GM21529 (cell line): ENCODE measurements at regions not wholly inside any gene's neighbourhood (a gene's known extent, or its start where the extent isn't known, plus 50 kb on each side); places are given as distances from the start of the nearest gene placed in this dataset.

ENCODE experiments used
- ATAC-seq: cut with Tn5 transposase; IDR thresholded peaks from one replicate; pipeline ENCODE4 v1.9.1; 2021; ENCODE audit not compliant: unreplicated experiment

DNA sequence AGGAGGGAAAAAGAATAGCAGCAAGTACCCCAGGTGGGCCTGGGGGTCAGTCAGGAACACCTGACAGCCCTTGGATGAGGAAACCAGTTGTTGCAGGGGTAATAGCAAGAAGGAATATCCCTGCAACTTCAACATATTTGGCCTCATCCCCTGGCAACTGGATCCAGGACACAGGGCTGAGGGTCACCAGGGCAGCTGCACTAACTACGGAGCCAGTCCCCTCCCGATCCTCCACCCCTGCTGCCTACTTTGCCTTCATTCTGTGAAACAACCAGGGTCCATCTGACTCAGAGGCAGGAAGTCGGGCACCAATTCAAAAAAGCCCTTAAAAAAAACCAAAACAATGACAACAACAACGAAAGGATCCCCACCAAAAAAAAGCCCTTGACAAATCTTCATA is 52.9 kb downstream of the FRMPD3 start:
- ATAC-seq: no peak

DNA sequence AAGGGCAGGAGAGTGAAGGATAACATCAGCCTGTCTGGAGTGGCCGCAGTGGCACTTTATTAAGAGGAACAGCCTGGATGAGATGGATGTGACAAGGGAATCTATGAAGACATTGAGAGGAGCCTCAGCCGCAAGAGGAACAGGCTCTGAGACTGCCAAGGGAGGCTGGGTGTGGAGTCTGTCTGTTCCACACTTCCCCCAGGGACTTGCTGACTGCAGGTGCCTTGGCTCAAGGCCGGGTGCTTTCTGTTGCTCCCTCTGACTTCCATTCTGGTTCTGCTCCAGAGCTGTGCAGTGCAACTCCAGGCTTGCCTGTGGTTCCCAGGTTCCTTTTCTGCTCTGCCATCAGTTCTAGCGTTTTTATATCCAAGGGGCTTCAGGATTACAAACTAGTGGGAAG is 54.6 kb downstream of the FRMPD3 start:
- no peak for ATAC-seq

DNA sequence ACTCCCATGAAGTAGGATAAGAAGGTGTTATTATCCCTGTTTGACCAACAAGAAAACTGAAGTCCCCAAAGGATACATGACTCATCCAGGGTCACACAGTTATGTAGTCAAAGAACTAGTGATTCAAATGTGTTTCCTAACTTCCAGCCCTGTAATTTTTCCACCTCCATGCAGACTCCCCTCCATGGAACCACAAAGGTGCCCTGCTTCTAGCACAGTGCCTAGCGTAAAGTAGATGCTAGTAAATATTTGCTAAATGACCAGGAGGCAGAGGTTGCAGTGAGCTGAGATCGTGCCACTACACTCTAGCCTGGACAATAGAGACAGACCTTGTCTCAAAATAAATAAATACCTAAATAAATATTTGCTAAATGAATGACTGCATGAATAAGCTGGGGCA is 55.8 kb downstream of the FRMPD3 start:
- ATAC-seq: no peak

DNA sequence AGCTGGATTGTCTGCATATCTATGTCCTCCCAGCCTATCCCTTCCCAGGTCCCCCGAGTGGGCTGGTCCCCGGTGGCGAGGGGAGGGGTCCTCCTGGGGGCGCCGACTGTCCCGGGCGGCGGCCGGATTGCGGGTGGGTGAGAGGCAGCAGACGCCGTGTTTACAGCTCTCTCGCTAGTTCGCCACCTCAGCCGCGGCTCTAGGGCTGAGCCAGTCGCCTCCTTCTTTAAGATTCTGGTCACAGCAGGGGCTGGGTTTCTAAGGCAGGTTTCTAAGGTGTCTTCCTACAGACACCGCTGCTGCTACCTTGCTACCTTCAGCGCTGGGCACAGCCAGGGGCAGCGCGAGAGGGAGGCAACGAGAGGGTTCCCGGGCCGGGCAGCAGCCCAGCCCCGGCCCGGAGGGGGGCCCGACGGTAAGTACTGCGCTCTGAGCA is 57.2 kb downstream of the FRMPD3 start:
- ATAC-seq: no peak

DNA sequence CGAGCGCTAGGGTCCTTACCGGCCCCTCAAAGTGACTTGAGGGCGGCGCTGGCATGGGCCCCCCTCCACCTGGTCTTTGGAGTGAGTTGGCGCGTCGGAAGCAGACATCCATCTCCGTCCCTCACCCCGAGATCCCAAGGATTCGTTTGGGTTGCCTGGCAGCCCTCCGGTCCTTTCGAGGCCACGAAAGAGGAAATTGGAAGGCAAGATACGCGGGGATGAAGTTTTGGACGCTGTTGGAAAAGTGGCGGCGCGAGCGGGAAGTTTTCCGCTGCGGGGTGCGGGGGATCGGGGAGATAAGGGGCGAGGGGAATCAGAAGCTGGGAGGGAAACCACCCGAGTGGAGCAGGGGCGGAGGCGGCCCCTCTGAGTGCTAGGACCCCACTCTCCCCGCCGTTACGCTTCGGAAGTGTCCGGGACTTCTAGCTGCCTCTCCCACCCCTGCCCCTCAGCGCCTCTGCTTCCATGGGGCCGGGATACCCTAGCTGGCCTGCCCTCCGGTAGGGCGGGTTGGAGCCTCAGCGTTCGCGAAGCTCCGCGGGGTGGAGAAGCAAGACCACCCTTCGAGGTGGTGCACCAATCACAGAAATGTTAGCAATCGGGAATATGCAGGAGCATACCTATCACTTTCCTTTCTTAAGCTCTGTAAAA is 57.8 kb downstream of the FRMPD3 start:
- no peak for ATAC-seq

DNA sequence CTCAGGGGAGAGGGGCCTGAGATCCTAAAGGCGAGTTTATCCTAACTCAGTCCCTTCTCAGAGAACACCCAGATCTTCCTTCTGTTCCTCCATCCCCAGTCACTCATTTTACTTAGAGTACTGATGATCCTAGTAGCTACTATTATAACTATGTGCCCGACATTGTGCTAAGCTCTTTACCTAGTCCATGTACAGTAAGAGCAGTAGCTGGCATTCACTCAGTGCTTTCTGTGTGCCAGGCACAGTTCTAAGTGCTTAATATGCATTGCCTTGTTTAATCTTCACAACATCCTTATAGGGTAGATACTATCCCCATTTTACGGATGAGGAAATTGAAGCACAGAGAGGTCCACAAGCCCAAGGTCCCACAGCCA is 58.3 kb downstream of the FRMPD3 start:
- no peak for ATAC-seq

DNA sequence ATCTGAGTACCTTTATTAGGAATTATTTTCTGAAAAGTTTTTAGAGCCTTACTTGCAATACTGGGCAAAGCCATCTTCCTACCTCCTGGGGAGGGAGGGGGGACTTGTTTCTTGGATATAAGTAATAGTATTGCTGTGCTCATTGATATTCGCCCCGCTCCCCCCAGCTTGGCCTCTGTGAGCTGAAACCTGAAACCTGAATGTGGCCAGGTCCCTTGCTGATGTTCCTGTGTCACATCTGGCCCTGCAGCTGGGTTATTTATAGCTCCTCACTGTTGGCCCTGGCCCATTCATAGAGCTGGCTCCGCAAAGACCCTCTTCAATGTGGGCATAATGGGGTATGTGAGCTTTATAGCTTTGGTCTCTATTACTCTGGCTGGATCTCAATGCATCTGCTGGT is 59.5 kb downstream of the FRMPD3 start:
- no peak for ATAC-seq

DNA sequence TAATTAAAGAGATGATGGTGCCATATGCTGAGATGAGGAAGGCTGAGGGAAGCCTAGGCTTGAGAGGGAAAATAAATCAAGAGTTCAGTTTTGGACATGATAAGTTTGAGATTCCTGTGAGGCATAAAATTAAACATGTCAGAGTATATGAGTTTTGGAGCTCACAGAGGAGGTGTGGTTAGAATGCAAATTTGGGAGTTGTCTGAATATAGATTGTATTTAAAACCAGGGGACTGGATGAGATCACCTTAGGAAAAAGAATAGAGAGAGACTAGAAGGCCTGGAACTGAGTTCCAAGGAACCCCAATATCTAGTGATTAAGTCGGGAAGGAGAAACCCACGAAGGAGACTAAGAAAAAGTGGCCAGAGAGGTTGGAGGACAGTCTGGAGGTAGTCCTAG is 65.5 kb downstream of the FRMPD3 start:
- no peak for ATAC-seq

DNA sequence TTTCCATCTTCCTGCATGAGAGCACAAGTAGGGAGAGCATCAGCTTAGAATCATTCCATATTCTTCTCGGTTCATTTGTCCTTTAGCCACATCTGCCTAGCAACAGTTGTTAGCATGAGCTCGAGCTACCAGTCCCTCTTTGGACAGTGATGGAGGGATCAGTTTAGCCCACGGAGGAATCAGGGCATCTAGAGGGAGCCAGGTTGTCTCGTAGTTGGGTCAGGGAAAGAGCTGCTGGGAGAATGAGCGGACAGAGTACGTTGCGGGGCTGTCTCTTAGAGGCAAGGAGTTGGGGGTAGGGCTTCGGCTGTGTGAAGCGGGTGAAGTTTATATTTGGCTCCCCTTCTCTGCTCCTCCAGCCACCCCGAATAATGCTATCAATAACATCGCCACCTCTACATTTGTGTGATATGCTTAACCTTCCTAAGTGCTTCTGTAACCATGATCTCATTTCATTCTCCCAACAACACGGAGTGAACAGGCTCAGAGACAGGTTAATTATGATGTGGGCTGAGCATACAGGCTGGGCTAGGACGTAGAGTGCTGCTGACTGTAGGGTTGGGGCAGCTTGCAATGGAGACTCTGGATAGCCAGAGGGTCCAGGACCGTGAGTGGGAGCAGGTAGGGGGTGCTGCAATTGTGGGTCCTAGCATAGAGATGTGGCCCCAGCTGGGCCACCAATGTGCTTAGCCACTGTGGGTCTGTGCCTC is 72.6 kb downstream of the FRMPD3 start:
- ATAC-seq: no peak

DNA sequence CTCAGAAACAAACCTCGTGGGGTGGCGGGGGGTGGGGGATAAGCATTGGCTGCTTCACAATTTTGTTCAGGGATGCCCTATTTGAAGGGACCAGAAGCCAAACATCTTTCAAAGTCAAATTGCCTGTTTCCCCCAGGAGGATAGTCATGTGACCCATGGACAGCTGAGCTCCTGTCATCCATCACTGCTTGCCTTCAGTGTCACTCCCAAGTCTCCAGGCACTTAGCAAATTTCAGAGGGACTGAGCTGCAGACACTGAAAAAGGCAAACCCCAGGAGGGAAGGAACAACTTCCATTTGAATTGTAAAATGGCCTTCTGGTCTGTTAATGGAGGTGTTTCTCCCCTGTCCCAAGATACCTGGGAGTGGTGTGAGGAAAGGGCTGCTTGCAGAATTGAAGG is 73.4 kb downstream of the FRMPD3 start:
- no peak for ATAC-seq

DNA sequence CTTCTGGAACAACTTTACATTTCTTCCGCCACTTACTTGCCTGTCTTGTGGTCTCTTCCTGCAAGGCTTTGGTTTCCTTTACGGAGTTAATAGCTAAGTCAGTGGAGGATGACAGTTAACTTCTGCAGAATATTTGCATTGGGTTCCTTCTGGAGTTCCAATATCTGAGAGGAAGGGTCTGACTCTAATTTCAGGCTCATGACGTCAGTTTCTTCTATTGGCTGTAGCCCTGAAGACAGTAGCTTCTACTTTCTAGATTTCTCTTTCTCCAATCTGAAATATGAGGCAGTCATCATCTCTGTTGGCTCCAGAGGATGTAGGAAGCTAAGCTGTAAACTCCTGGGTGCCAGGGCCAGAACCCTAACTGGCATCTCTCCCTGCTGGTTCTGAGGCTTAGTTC is 76.7 kb downstream of the FRMPD3 start:
- no peak for ATAC-seq

DNA sequence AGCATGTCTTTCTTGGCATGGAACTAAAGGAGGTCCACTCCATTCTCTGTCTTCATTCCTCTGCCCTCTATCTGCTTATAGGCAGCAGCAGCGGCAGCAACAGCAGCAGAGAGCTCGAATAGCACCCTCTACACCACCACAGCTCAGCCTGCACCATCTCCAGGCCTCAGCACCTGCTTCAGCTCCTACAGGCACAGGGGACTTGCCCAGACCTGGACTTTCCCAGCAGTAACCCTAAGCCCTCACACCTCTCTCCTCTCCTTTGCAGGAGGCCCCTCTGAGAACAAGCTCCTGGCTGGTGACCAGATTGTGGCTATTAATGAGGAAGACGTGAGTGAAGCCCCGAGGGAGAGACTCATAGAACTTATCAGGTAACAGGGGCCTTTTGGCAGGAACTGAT is 80.7 kb downstream of the FRMPD3 start:
- no peak for ATAC-seq

DNA sequence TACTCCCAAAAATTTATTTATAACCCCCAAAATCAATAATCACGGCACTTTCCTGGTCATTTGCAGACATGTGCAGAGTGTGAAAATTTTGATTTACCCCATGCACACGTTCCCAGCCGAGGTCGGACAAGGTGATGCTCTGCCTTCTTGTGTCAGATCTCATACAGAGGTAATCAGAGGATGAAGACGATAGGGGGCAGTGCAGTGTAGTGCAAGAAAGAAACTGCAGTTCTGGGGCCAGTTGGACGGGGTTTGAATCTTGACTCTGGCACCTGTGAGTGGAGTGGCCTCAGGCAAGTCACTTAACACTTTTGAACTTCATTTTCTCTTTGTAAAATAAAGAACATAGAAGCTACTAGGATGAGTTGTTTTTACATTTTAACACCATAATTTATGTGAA is 88.4 kb downstream of the FRMPD3 start:
- ATAC-seq: no peak

DNA sequence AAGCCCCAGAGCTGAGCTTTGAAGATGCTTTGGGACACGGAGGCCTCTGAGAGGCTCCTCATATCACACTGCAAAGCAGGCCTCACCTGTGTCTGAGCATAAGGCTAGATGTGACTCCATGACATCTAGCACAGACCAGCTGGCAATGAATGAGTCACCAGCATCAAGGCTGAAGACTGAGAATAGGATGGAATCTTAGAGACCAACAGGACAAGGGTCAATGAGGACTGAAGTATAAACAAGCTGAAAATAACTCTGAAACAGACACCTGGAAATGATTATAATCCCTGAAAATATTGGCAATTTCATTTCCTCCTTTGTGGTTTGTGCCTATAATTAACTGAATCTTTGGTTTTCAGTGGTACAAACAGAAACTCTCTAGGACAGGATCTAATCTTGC is 87.1 kb upstream of the PRPS1 start:
- no peak for ATAC-seq

DNA sequence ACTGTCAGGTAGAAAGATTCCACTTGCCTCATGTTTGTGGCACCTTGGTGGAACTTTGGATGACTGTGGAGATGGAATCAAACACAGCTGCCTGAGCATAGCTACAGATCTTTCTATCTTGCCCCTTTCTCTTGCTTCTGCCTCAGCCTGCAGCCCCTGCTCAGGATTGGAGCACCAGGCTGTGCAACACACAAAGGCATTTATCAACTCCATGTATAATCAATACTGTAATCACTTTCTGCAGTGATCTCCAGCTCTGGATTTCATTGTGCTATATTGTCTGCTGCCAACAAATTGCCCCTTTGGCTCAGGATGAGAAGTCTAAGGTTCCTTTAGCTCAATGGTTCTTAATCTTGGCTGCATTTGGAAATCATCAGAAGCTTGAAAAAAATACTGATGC is 86.3 kb upstream of the PRPS1 start:
- ATAC-seq: no peak

DNA sequence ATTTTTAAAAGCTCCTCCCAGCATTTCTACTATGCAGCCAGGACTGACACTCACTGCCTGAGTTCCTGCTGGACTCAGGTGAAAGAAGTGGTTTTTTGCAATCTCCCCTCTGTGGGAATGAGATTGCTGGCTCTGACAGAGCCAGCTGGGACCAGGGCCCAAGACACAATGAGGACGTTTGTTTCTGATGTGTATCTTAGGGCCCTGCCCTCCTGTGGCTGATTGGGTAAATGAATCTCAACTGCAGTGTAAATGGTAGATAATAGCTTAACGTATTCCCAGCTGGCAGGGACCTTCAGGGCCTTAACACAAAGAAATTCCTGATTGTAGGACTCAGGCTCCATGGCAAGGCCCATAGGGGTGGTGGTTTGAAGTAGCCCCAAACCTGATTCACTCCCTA is 85.8 kb upstream of the PRPS1 start:
- no peak for ATAC-seq

DNA sequence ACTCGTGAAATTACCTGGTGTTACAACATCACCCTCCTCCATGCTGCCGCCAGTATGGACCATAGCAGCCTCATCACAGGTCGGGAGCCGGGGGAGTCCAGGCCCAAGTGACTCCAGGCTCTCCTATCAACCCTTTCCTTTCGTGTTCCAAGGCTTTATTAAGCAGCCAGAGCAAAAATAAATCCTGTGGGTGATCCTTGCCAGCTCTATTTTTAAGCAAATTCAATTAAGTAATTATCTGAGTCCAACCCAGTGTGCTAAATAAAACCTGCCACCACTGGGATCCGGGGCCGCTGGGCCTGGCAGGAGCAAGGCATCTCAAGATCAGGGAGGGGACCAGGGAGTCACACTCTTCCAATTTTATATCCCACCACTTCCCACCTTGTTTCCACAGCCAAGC is 80.7 kb upstream of the PRPS1 start:
- no peak for ATAC-seq

DNA sequence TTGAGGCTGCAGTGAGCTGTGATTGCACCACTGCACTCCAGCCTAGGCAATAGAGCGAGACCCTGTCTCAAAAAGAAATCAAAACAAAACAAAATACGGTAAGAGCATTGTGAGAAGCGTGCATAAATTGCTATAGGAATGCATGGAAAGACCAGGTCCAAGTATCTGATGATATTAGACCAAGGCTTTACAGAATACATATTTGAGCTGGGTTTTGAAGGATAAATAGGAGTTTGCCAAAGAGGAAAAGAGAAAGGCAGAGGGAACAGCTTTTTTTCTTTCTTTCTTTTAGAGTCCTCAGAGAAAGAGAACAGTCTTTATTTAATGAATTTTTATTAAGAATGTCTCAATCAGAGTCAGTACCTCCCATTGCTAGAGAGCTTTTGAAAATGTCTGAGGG is 79.5 kb upstream of the PRPS1 start:
- ATAC-seq: no peak

DNA sequence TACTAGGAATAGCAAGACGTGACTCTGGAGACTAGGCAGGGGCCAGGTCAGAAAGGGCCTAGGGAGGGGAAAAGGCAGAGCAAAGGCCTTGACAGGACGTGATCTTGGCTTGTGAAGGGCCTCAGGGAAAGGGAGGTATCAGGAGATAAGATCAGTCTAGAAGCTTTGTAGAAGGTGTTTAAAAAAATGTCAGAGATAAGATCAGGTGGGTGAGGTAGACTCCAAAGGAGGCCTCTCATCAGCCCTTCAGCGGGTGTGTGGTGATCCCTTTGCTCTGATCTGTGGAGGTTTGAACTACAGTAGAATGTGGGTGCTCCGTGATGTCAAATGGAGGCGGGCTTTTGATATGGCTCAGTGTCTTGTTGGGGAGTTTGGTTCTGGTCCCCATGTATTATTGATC is 78.8 kb upstream of the PRPS1 start:
- no peak for ATAC-seq

DNA sequence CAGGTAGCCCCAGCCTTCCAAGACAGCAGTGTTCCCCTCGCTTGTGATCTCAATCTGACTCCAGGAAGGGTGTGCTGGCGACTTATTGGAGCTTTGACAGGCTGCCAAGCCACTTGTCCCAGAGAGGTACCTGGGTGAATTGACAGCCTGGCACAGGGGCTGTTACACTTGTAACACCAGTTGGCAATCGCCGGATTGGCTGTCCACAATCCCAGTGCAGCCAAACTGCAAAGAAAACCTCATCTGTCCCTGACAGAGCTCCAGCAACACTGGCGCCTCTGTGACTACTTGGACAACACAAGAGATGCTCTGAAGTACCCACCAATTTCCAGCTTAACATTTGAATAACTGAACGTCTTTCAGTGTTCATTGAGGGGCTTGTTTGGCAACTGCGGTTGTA is 76.8 kb upstream of the PRPS1 start:
- no peak for ATAC-seq

DNA sequence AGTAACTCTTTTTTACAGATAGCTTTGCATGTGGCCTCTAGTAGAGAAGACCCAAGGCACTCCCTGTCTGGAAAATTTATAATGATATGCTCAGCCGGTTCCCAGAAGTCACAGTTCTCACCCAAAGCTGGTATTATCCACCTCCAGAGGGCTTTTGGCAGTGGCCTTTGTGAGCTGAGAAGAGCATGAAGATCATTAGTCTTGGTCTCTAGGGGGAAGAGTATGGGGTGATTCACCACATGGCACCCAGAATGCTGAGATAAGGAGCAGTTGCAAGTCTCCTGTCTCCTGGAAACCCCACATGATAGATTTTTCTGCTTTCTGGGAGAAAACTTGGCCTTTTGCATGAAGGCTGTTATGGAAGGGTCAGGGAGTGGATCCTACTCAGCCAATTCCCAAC is 75.4 kb upstream of the PRPS1 start:
- ATAC-seq: no peak

DNA sequence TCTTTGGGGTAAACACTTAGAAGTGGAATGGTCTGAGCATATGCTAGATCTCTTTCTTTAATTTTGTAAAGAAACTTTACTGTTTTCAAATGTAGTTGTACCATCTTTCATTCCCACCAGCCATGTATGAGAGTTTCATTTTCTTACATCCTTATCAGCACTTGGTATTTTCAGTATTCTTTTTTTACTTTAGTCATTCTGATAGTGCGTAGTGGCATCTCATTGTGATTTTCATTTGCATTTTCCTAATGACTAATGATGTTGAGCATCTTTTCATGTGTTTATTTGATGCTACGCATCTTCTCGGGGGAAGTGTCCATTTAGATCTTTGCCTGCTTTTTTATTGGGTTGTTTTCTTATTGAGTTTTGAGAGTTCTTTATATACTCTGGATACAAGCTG is 71.3 kb upstream of the PRPS1 start:
- ATAC-seq: no peak

DNA sequence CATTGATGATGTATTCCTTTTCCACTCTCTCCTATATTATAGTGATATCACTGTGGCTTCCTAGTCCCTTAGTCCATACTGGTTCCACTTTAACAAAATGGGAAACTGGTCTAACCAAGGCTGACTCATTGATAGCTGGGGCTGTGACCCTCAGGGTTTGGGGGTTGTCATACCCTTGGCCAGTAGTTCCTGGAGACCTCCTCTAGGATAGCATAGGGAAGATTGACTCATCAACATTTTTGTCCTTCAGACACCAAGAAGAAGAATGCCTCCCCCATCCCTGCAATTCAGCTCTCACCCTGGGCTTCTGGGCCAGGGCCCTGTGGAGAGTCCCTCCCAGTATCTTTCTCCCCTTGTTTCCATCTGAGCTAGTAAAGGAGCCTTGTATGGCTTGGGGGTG is 68.8 kb upstream of the PRPS1 start:
- no peak for ATAC-seq
